NCI-H748 (cell line): ENCODE measurements at regions not wholly inside any gene's neighbourhood (a gene's known extent, or its start where the extent isn't known, plus 50 kb on each side); places are given as distances from the start of the nearest gene placed in this dataset.
A peak's percentile ranks its signal among the peaks of the same experiment; 100 is the strongest.
"Not testable (repeated sequence)": the region's sequence is repeated elsewhere in the genome, so short reads cannot be mapped to it uniquely, and the experiment has no call there.

ENCODE experiments used
- DNase-seq: peaks from one replicate; lab custom pipeline; 2025; ENCODE audit not compliant: unreplicated experiment; lab: John Stamatoyannopoulos, UW

GRCh38 chr10:35838054-35838453, 196.0 kb upstream of the FZD8 start:
- DNase-seq: peak; percentile 8

GRCh38 chr10:35835545-35835944, 193.4 kb upstream of the FZD8 start:
- no peak for DNase-seq

DNA sequence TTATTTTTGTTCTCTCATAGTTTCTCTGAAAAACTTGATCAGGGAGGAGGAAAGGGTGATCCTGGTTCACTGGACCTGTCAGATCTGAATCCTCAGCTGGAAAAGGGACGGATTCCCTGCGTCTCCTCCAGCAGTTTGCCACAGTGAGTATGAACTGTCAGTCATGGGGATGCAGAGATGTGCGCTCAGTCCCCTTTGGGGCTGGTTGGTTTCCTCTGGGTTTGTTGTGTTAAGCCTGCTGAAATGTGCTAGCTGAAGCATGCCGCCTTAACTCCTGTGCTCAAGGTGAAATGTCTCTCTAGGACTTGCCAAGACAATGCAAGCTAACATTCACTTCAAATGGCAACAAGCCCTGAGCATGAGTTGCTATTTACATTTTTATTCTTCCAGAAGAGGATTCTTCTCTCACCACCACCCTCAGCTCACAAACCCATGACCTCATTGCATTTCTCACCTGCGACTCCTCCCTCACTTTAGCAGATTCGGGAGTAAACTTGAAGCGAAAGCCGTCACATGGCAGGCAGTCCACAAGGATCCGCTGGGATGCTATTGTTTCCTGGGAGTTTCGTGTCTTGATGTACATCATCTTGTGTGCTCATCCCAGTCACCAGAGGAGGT, 192.9 kb upstream of the FZD8 start:
- DNase-seq: no peak

- no peak for DNase-seq
Observed at GRCh38 chr10:35827783-35828182, 185.7 kb upstream of the FZD8 start.

- no peak for DNase-seq
Observed at GRCh38 chr10:35824704-35825103, 182.6 kb upstream of the FZD8 start.

DNA sequence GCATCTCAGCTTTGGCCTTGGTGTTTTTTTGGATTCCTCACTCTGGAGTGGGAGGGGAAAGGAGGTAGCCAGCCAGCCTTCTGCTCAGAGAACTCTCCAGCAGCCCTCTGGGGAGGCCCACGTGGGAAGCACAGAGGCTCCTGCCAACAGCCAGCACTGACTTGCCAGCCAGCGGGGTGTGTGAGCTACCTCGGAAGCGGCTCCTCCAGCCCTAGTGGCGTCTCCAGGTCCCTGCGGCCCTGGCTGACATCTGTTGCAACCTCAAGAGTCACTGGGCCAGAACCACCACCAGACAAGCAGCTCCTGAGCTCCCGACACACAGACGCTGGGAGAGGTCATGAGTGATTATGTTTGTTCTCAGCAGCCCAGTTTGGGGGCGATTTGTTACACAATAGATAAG, 180.2 kb upstream of the FZD8 start:
- peak; percentile 7 for DNase-seq

DNA sequence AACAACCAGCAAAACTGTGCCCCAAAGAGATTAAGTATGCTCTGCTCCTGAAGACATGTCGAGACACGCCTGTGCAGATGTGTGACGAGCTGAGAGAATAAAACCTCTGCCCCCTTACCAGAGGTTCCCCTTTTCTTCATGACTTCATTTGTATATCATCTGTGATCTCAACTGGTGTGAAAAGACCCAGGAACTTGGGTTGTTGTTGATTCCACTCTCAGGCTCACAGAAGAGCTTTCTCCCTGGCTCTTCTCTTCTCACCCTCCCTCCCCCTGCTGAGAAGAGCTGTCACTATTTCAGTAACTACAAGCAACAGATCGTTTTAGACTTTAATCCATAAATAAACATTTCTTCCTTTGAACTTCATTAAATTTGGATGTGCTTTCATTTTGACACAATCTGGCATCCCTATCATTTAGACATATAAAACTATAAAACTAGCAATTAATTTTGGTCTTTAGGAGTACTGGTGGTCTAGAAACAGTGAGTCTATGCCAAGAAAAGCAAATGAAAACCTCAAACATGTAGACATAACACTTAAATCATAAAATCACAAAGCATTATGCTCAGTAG, 179.3 kb upstream of the FZD8 start:
- no peak for DNase-seq

DNA sequence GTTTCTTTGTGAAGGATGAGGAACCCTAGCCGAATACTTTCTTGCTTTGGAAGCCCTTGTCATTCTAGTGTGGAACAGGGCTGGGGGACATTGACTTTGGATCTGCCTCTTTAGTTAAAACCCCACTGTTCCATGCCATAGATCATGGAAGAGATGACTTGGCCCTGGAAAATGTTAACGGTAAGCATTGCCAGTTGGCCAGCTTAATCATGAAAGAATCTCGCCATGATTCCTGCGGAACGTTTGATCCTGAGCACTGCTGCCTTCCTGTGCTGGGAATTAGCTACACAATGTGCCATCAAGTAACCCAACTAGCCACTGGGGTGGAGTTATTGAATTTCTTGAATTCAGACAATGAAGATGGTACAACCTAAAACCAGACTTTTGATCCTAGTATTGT, 177.6 kb upstream of the FZD8 start:
- DNase-seq: no peak

DNA sequence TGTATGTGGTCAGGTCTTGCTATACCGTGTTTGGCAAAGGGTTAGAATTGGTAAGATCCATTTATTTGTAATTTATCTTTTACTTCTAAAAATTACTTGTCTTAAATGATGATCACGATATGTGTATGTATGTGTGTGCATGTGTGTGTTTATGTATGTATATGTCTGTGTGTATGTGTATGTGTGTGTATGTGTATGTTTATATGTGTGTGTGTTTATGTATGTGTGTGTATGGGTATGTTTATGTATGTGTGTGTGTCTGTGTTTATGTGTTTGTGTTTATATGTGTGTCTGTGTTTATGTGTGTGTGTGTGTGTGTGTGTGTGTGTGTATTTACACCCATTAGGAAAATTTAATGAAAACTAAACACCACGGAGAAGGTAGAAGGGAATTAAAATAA, 176.9 kb upstream of the FZD8 start:
- DNase-seq: no peak

- DNase-seq: not testable (repeated sequence)
Observed at GRCh38 chr10:35817109-35817508, 175.0 kb upstream of the FZD8 start.

- DNase-seq: no peak
Observed at GRCh38 chr10:35813219-35813618, 171.1 kb upstream of the FZD8 start.

DNA sequence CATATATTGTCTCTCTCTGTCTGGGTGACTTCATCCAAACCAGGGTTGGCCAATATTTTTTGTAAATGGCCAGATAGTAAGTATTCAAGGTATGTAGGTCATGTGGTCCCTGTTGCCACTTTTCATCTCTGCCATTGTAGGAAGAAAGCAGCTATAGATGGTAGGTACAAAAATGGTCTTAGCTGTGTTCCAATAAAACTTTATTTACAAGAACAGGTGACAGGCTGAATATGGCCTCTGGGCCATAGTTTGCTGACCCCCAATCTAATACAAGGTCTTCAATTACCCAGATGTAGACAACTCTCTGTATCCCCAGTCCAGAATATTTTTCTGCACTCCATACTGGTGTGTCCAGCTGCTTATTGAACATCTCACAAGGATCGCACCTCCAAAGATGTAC, 166.2 kb upstream of the FZD8 start:
- no peak for DNase-seq

DNA sequence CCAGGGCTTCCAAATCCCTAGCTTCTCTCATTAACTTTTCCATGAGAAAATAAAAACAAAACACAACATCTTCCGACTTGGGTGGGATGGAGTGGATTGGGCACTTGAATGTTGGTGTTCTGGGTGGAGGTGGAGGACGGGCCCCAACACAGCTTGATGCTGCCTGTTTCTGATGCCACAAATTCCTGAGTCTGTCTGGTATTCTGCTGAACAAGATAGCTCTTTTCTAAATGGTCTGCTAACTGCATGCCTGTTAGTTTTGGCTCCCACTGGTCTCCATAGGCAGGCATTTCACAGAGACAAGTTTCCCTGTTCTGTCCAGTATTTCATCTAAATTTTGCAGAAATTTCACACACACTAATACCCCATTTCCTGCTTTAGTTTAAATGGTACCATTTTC, 160.9 kb upstream of the FZD8 start:
- no peak for DNase-seq

- DNase-seq: no peak
Observed at GRCh38 chr10:35797187-35797586, 155.1 kb upstream of the FZD8 start.

DNA sequence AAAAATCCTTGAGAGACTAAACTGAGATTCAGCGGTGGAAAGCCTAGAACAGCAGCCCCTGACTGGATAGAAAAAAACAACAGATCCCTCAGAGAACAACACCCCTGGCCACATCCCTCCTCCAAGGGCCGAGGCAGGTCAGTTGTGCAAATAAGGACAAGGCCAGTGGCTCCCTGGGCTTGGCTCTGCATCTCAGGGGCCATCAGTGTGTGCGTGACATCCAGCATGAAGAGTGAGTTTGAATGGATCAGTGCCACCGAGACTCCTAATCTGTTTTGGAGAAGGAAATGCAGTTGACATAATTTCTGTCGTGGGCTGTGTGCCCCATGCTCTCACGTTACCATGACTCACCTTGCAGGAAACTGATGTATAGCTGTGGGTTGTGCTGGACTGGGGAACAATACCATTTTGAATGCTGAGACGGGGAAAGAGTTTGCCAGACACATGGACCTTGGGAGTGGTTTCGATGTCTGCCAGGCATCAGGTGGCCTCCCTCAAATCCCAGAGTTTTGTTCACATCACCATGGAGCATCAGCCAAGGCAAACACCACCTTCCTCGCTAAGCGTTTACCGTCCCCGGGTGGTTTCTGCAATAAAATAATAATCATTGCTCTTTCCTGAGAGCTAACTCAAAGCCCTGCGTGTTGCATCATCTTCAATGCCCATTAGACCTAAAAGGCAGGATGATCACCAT, 153.2 kb upstream of the FZD8 start:
- DNase-seq: peak; percentile 67

GRCh38 chr10:35794703-35795102, 152.6 kb upstream of the FZD8 start:
- no peak for DNase-seq

DNA sequence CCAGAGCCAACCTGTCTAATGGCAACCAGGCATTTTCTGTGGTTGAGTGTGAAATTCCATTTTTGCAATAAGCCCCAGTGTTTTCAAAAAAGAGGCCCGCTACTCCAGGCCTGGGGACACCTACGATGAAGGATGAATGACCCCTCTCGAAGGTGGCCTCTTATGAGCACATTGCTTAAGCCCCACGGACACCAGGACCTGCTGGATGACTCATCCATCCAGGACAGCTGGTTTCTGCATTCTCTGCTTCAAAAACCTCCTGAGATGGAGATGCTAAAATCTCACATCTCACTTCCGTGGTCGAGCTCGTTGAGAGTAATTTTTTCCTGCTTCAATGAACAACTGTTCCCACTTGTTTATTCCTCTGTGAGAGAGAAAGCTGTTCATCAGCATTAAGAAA, 150.2 kb upstream of the FZD8 start:
- DNase-seq: no peak

GRCh38 chr10:35789996-35790395, 147.9 kb upstream of the FZD8 start:
- no peak for DNase-seq

DNA sequence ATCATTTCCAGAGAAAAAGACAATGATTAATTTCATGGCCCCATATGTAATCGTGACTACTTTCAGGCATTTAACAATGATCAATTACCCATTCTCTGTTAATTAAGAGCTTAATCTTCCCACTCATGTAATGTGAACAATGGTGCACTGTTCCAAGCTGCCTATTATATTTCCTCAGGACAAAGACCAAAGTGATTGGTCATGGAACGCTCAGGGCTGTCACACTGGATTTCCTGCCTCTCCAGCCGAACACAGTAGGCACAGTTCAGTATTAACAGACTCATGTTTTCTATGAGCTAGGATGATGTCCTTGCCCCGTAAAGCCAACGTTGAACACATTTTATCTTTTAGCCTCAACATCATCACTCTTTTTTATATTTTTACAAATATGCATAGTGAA, 142.7 kb upstream of the FZD8 start:
- peak; percentile 30 for DNase-seq

- DNase-seq: peak; percentile 80
Observed at GRCh38 chr10:35783305-35783838, 141.3 kb upstream of the FZD8 start.

- peak; percentile 29 for DNase-seq
Observed at GRCh38 chr10:35781643-35782035, 139.5 kb upstream of the FZD8 start.

DNA sequence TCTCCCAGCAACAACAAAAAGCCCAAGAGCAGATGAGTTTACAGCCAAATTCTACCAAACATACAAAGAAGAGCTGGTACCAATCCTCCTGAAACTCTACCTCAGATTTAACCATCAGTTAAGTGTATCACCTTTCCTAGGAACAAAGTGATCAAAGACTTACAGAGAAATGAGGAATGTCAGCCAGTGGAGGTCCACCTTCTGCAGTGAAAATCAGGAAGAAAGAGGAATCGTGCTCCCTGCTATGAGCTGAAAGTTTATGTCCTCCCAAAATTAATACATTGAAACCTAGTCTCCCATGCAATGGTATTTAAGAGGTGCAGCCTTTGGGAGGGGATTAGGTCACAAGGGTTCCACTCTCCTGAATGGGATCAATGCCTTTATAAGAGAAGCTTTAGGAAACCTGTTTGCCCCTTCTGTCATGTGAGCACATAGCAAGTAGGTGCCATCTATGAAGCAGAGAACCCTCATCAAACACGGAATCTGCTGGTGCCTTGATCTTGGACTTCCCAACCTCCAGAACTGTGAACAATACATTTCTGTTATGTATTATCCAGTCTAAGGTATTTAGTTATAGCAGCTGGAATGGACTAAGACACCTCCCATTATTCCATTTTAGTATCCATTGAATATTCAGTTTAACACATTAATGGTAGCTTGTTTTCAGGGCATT, 139.0 kb upstream of the FZD8 start:
- DNase-seq: no peak
